Panc1 (cell line): ENCODE measurements at regions not wholly inside any gene's neighbourhood (a gene's known extent, or its start where the extent isn't known, plus 50 kb on each side); places are given as distances from the start of the nearest gene placed in this dataset.

Experiments
- CTCF ChIP-seq: fragments of 450-650 bp; IDR thresholded peaks from 2 replicates; pipeline ENCODE4 v1.5.1; 2017; ENCODE audit warnings: mild to moderate bottlenecking
- POLR2AphosphoS5 ChIP-seq: IDR thresholded peaks from 2 replicates; pipeline ENCODE4 v1.6.1; 2012; ENCODE audit warnings: mild to moderate bottlenecking, low read depth, low read length, moderate library complexity

GRCh38 chr2:133888107-133888506 is 319.8 kb upstream of the NCKAP5 start:
- TF ChIP-seq CTCF (no peak), POLR2AphosphoS5 (no peak)
